ENCODE measurements at regions not wholly inside any gene's neighbourhood (a gene's known extent, or its start where the extent isn't known, plus 50 kb on each side); places are given as distances from the start of the nearest gene placed in this dataset.
A peak's percentile ranks its signal among the peaks of the same experiment; 100 is the strongest.
"Not testable (repeated sequence)": the region's sequence is repeated elsewhere in the genome, so short reads cannot be mapped to it uniquely, and the experiment has no call there.

GRCh38 chr20:47974234-47974878 is 189.1 kb upstream of the SULF2 start:
- no peak for TF ChIP-seq CTCF (IDR thresholded peaks at IDR 0.05; ENCODE audit: borderline replicate concordance)
- intact Hi-C loops (cut with micrococcal nuclease) = no loop called here

GRCh38 chr20:47973519-47974233 is 188.4 kb upstream of the SULF2 start:
- intact Hi-C loops (cut with micrococcal nuclease) = no loop called here
- TF ChIP-seq CTCF (IDR thresholded peaks at IDR 0.05; ENCODE audit: borderline replicate concordance) = no peak
- H3K4me3 ChIP-seq = no peak overlapping the region
- H3K4me1 ChIP-seq = peaks cover 23% of the 10 kb centered on the region
- no peaks in the 10 kb centered on the region for H3K9me3 ChIP-seq (replicated peaks)
- DNase-seq = peak; percentile 52
- peaks cover 40% of the 10 kb centered on the region for H3K27me3 ChIP-seq (ENCODE audit: low read depth)
- peak overlapping the region; percentile 81 for H3K27ac ChIP-seq (replicated peaks)
- H3K36me3 ChIP-seq = no peaks in the 10 kb centered on the region

More at GRCh38 chr20:47974234-47974878, 189.1 kb upstream of the SULF2 start:
- Histone ChIP-seq H3K4me1 (peaks cover 23% of the 10 kb centered on the region), H3K36me3 (no peaks in the 10 kb centered on the region), H3K27me3 (ENCODE audit: low read depth) (peaks cover 40% of the 10 kb centered on the region), H3K9me3 (replicated peaks) (no peaks in the 10 kb centered on the region), H3K27ac (replicated peaks) (peak overlapping the region; percentile 81), H3K4me3 (no peak overlapping the region)
- no peak for DNase-seq

GRCh38 chr20:47972916-47973309 is 187.6 kb upstream of the SULF2 start:
- TF ChIP-seq CTCF (IDR thresholded peaks at IDR 0.05; ENCODE audit: borderline replicate concordance) = no peak
- intact Hi-C loops (cut with micrococcal nuclease) = no loop called here
- no peaks in the 10 kb centered on the region for H3K9me3 ChIP-seq (replicated peaks)
- peaks cover 23% of the 10 kb centered on the region for H3K4me1 ChIP-seq
- H3K27ac ChIP-seq (replicated peaks) = peak overlapping the region; percentile 81
- DNase-seq = no peak
- no peaks in the 10 kb centered on the region for H3K36me3 ChIP-seq
- peaks cover 40% of the 10 kb centered on the region for H3K27me3 ChIP-seq (ENCODE audit: low read depth)
- H3K4me3 ChIP-seq = no peak overlapping the region

GRCh38 chr20:47972297-47972915 is 187.1 kb upstream of the SULF2 start:
- H3K36me3 ChIP-seq; intact Hi-C loops (cut with micrococcal nuclease); H3K9me3 ChIP-seq (replicated peaks): not testable (repeated sequence)
- Histone ChIP-seq H3K4me3 (peak overlapping the region; percentile 17), H3K27ac (replicated peaks) (peak overlapping the region; percentile 81), H3K27me3 (ENCODE audit: low read depth) (peaks cover 40% of the 10 kb centered on the region), H3K4me1 (peaks cover 23% of the 10 kb centered on the region)
- DNase-seq = peak; percentile 46
- TF ChIP-seq CTCF (IDR thresholded peaks at IDR 0.05; ENCODE audit: borderline replicate concordance) = peak; percentile 33

GRCh38 chr20:47971058-47971791 is 185.9 kb upstream of the SULF2 start:
- H3K36me3 ChIP-seq = no peaks in the 10 kb centered on the region
- H3K27me3 ChIP-seq (ENCODE audit: low read depth) = peaks cover 40% of the 10 kb centered on the region
- peaks cover 23% of the 10 kb centered on the region for H3K4me1 ChIP-seq
- no peak for DNase-seq
- no peak for TF ChIP-seq CTCF (IDR thresholded peaks at IDR 0.05; ENCODE audit: borderline replicate concordance)
- intact Hi-C loops (cut with micrococcal nuclease) = no loop called here
- no peak overlapping the region for H3K4me3 ChIP-seq
- H3K9me3 ChIP-seq (replicated peaks) = no peaks in the 10 kb centered on the region
- peak overlapping the region; percentile 81 for H3K27ac ChIP-seq (replicated peaks)
